AG04450 (cell line): ENCODE measurements at regions not wholly inside any gene's neighbourhood (a gene's known extent, or its start where the extent isn't known, plus 50 kb on each side); places are given as distances from the start of the nearest gene placed in this dataset.

Source experiments
- CTCF ChIA-PET: fragments of 300-600, 350-600 bp; formaldehyde crosslinking; extraction: SDS; loops from one replicate; lab custom pipeline; 2022; ENCODE audit warnings: antibody characterized with exemption, inconsistent platforms; lab: Charles Lee
- POLR2A ChIA-PET: fragments of 350-600 bp; formaldehyde crosslinking; extraction: SDS; loops from one replicate; lab custom pipeline; 2021; ENCODE audit warnings: antibody characterized with exemption, inconsistent platforms; lab: Yijun Ruan, JAX
- DNase-seq: peaks from one replicate; pipeline ENCODE4 v3.0.0-alpha.2; 2011; ENCODE audit warnings: low read depth, low spot score
- H3K27ac ChIP-seq: one replicate; pipeline ENCODE4 v1.5.1; 2012; ENCODE audit warnings: low read depth, low read length, control low read depth
- H3K27me3 ChIP-seq: one replicate; pipeline ENCODE4 v1.6.0; 2012; ENCODE audit warnings: low read length; ENCODE audit not compliant: control insufficient read depth, insufficient read depth
- H3K4me3 ChIP-seq: 2 replicates; pipeline ENCODE4 v1.5.1; 2011; ENCODE audit warnings: mild to moderate bottlenecking, low read depth, low read length, control low read depth
- H3K9me3 ChIP-seq: 2 replicates; pipeline ENCODE4 v1.5.1; 2012; ENCODE audit warnings: low read length; ENCODE audit not compliant: control insufficient read depth, insufficient read depth
- TF ChIP-seq, protein P1 (sequence below): IDR thresholded peaks from 2 replicates; pipeline ENCODE4 v1.5.1; 2011; ENCODE audit warnings: low read depth, low read length, control low read depth, inconsistent platforms

DNA sequence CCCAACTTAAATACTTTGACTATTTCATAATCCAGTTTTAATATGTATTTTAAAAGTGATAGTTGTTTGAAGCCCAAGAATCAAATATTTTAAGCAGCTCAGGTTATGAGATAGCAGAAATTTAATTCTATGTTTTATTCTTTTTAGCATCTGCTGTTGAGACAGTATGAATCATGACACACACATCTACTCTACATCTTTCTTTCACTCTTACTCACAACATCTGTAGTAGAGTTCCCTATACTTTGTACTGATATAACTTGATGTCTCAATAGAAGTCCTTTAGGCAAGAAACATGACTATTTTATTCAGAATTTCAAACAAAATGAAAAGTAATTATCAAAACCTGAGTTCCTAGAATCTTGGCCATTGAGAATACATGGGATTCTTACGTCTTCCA is 187.9 kb upstream of the GNPDA2 start:
- no peaks in the 10 kb centered on the region for H3K27me3 ChIP-seq
- ChIA-PET POLR2A (no interaction called here), CTCF (no interaction called here)
- TF ChIP-seq, protein P1, sequence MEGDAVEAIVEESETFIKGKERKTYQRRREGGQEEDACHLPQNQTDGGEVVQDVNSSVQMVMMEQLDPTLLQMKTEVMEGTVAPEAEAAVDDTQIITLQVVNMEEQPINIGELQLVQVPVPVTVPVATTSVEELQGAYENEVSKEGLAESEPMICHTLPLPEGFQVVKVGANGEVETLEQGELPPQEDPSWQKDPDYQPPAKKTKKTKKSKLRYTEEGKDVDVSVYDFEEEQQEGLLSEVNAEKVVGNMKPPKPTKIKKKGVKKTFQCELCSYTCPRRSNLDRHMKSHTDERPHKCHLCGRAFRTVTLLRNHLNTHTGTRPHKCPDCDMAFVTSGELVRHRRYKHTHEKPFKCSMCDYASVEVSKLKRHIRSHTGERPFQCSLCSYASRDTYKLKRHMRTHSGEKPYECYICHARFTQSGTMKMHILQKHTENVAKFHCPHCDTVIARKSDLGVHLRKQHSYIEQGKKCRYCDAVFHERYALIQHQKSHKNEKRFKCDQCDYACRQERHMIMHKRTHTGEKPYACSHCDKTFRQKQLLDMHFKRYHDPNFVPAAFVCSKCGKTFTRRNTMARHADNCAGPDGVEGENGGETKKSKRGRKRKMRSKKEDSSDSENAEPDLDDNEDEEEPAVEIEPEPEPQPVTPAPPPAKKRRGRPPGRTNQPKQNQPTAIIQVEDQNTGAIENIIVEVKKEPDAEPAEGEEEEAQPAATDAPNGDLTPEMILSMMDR, result no peak
- H3K27ac ChIP-seq, result no peak overlapping the region
- no peak for DNase-seq
- 0 out of 2 replicates have a peak, but pooled peaks cover 3% of the 10 kb centered on the region for H3K9me3 ChIP-seq
- H3K4me3 ChIP-seq, result no peak overlapping the region

GRCh38 chr4:44912980-44913379 is 186.6 kb upstream of the GNPDA2 start:
- ChIA-PET POLR2A (no interaction called here), CTCF (no interaction called here)
- Histone ChIP-seq H3K4me3 (no peak overlapping the region), H3K27ac (no peak overlapping the region), H3K27me3 (no peaks in the 10 kb centered on the region), H3K9me3 (0 out of 2 replicates have a peak, but pooled peaks cover 3% of the 10 kb centered on the region)
- TF ChIP-seq, protein P1, result no peak
- no peak for DNase-seq

- ChIA-PET CTCF (no interaction called here), POLR2A (no interaction called here)
- TF ChIP-seq, protein P1, result no peak
- no peak overlapping the region for H3K4me3 ChIP-seq
- DNase-seq, result no peak
- H3K27me3 ChIP-seq, result no peaks in the 10 kb centered on the region
- no peak overlapping the region for H3K27ac ChIP-seq
- H3K9me3 ChIP-seq, result 0 out of 2 replicates have a peak, but pooled peaks cover 3% of the 10 kb centered on the region
Observed at GRCh38 chr4:44908565-44908964, 182.2 kb upstream of the GNPDA2 start.

DNA sequence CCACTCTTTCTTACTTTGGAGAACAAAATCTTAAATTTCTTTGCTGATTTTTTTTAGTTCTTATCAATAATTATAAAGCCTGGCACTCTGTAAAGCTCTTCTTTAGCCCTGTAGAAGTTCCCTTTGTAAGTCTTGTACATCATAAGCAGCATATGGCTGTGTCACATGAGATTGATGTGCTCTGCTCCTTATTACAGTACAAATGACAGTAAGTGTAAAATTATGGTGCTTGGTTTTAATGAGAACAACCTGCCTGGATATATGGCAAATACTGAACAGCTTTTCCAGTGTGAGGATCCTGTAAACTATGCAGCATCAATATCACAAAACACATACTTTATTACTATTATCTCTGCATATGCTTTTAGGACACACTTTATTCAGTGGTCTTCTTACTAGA is 145.9 kb upstream of the GNPDA2 start:
- CTCF ChIA-PET, result no interaction called here
- TF ChIP-seq, protein P1, result no peak

DNA sequence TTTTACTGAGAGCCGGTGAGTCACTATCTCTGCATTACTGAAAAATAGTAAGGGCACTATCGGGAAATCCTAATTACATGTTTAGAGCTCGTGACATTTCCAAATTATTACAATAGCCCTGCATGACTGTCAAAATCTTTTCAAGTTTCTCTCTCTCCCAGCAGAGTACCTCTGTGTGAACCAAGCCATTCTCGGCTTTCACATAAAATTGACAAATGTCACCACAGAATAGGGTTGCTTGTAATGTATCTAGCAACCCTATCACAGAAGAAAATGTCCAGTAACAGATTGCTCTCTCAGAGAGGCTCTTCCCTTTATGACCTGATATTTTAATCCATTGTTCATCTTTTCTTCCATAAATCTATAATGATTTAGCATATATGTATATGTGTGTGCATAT is 144.8 kb upstream of the GNPDA2 start:
- Histone ChIP-seq H3K9me3 (peaks cover 9% of the 10 kb centered on the region; the same call in 1 of the 2 replicates), H3K27ac (no peak overlapping the region), H3K4me3 (no peak overlapping the region), H3K27me3 (no peaks in the 10 kb centered on the region)
- CTCF ChIA-PET, result no interaction called here
- POLR2A ChIA-PET, result no interaction called here
- DNase-seq, result no peak
- TF ChIP-seq, protein P1, result no peak

More for the DNA sequence above, 145.9 kb upstream of the GNPDA2 start:
- no peak overlapping the region for H3K27ac ChIP-seq
- H3K4me3 ChIP-seq, result no peak overlapping the region
- POLR2A ChIA-PET, result no interaction called here
- H3K9me3 ChIP-seq, result peaks cover 9% of the 10 kb centered on the region; the same call in 1 of the 2 replicates
- DNase-seq, result no peak
- no peaks in the 10 kb centered on the region for H3K27me3 ChIP-seq
